Lower leg skin (tissue), 4 donors: ENCODE measurements at regions not wholly inside any gene's neighbourhood (a gene's known extent, or its start where the extent isn't known, plus 50 kb on each side); places are given as distances from the start of the nearest gene placed in this dataset.

ENCODE experiments used
- DNase-seq, 2 donors: peaks; one replicate each; pipeline ENCODE4 v3.0.0-alpha.2; 2019; ENCODE audit warnings: low spot score in 2 of 2
- H3K4me3 ChIP-seq: fragments of 200-600 bp; sonication (generic); 2 replicates; pipeline ENCODE4 v1.5.1; 2017; ENCODE audit warnings: mild to moderate bottlenecking, low read depth; ENCODE audit not compliant: poor library complexity, severe bottlenecking
- POLR2A ChIP-seq, 2 donors: fragments of 450-650 bp; IDR thresholded peaks; one replicate each; pipeline ENCODE4 v1.6.1; 2016 to 2017; ENCODE audit warnings: antibody characterized with exemption in 2 of 2, mild to moderate bottlenecking in 1 of 2, moderate library complexity in 1 of 2
- WGBS, 2 donors: methylation state at CpG; one replicate each; pipeline ENCODE4 v1.1.5; 2018; 5-methylcytosine and 5-hydroxymethylcytosine counted together
- intact Hi-C: fragments of 100-400 bp; cut with DNase I; formaldehyde crosslinking; loops from one replicate; pipeline ENCODE4 v1.15.0; 2023; ENCODE audit warnings: low total_unique reads
- TF ChIP-seq, protein P1 (sequence below), 3 donors: fragments of 450-650 bp; IDR thresholded peaks; one replicate each; pipeline ENCODE4 v1.5.1; 2016; ENCODE audit warnings: antibody characterized with exemption in 3 of 3, mild to moderate bottlenecking in 3 of 3, moderate library complexity in 2 of 3

DNA sequence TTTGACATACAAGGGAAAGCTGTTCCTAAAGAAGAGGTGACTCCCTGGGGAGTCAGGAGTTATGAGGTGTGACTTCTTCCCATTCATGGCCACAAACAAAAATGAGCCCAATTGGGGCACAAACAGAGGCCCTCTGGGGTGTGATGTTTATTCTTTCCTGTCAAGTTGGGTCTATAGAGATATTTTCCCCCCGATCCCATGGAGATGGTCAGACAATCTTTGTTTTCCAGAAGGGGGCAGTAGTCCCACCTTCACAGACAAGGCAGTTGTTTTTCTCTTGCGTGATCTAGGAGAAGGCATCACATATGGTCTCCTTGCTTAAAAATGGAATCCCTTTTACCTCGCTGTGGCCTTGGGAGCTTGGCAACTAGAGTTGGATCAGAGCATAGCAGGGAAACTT is 110.3 kb downstream of the MFSD1 start:
- intact Hi-C loops, result no loop called here
- no peak for DNase-seq
- H3K4me3 ChIP-seq, result no peak overlapping the region
- TF ChIP-seq POLR2A (IDR thresholded peaks at IDR 0.05), result no peak
- TF ChIP-seq, protein P1, sequence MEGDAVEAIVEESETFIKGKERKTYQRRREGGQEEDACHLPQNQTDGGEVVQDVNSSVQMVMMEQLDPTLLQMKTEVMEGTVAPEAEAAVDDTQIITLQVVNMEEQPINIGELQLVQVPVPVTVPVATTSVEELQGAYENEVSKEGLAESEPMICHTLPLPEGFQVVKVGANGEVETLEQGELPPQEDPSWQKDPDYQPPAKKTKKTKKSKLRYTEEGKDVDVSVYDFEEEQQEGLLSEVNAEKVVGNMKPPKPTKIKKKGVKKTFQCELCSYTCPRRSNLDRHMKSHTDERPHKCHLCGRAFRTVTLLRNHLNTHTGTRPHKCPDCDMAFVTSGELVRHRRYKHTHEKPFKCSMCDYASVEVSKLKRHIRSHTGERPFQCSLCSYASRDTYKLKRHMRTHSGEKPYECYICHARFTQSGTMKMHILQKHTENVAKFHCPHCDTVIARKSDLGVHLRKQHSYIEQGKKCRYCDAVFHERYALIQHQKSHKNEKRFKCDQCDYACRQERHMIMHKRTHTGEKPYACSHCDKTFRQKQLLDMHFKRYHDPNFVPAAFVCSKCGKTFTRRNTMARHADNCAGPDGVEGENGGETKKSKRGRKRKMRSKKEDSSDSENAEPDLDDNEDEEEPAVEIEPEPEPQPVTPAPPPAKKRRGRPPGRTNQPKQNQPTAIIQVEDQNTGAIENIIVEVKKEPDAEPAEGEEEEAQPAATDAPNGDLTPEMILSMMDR (IDR thresholded peaks at IDR 0.05), result no peak
- WGBS, 2 donors, result 84 to 88% methylated on average over 3 of the region's 3 CpGs

DNA sequence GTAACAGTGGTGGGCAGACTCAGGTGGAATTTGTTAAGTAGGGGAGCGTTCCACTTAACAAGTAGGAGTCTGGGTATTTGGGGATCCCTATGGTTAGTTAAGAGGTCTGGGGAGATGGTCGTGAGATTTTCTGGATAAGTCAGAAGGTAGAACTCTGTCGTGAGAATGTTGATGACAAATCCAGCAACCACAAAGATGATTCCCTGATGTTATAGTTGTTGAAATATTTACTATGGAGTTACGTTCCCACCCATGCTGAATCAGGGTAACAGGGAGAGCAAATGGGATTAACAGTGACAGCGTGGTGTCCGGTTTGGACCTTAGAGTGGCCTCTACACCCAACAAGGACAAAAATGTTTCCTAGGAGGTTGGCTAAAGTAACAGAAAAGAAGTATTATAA is 110.8 kb downstream of the MFSD1 start:
- WGBS, 2 donors, result 89% methylated on average over 6 of the region's 6 CpGs

DNA sequence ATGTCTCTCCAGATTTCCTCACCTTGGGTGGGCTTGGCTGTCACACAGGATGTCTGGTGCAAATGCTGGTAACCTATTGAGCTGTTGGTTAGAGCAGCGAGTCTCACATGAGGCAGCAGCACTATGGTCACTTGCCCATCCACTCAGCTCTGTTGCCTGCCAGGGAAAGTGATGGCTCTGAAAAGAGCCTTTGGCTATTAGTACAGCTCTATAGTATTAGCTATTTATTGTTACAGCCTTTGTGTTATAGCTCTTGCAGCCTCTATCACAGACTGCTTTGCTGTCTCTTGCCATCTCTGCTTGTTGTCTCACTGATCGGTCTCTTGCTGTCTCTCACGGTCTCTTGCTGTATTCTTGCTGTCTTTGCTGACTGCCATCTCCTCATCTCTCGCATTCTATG is 114.3 kb downstream of the MFSD1 start:
- no peak for DNase-seq
- intact Hi-C loops, result no loop called here
- TF ChIP-seq POLR2A (IDR thresholded peaks at IDR 0.05), result no peak
- TF ChIP-seq, protein P1 (IDR thresholded peaks at IDR 0.05), result no peak
- H3K4me3 ChIP-seq, result no peak overlapping the region
- WGBS, 2 donors, result 97 to 98% methylated on average over 4 of the region's 4 CpGs

More for the DNA sequence above, 110.8 kb downstream of the MFSD1 start:
- no peak for TF ChIP-seq POLR2A (IDR thresholded peaks at IDR 0.05)
- TF ChIP-seq, protein P1 (IDR thresholded peaks at IDR 0.05), result no peak
- no peak for DNase-seq
- intact Hi-C loops, result no loop called here
- H3K4me3 ChIP-seq, result no peak overlapping the region

DNA sequence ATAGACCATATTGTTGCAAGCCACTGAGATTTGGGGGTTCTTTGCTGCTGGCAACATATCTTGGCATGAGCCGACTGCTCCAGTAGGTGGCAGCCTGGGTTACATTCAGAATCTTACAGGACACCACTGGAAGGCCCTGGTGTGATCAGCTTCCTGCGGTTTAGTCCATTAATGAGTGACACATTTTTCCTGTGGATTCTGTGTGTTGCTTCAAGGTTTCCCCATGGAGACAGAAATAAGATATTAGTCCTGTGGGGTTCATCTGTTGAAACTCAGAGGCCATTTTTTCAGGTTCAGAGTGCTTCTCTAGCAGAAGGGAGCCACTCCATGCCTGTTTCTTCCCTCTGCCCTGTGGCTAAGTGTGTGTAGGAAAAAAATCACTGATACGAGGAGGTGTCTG is 116.2 kb downstream of the MFSD1 start:
- no peak for TF ChIP-seq POLR2A (IDR thresholded peaks at IDR 0.05)
- TF ChIP-seq, protein P1 (IDR thresholded peaks at IDR 0.05), result no peak
- DNase-seq, result no peak
- 16 to 29% methylated on average over 3 of the region's 3 CpGs for WGBS, 2 donors
- intact Hi-C loops, result no loop called here
- H3K4me3 ChIP-seq, result no peak overlapping the region

DNA sequence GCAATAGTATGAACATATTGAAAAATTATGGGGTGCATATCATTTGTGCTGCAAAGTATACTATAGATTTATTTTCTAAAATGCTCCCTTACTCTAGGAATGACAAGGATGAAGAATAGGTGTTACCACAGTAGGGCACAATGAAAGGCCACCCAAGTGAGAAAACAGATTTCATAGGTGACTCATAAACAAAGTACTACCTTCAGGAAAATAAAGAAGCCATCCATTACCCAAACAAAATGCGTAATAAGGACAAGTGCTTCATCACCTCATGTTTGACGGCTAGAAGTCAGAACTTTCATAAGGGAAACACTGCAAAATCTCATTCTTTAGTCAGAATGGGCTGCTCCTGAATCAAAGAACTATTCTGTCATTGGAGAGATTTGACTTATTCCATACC is 116.6 kb downstream of the MFSD1 start:
- TF ChIP-seq, protein P1 (IDR thresholded peaks at IDR 0.05), result no peak
- no peak for TF ChIP-seq POLR2A (IDR thresholded peaks at IDR 0.05)
- H3K4me3 ChIP-seq, result no peak overlapping the region
- intact Hi-C loops, result no loop called here
- WGBS, 2 donors, result 94 to 95% methylated on average over 2 of the region's 2 CpGs
- DNase-seq, result no peak

DNA sequence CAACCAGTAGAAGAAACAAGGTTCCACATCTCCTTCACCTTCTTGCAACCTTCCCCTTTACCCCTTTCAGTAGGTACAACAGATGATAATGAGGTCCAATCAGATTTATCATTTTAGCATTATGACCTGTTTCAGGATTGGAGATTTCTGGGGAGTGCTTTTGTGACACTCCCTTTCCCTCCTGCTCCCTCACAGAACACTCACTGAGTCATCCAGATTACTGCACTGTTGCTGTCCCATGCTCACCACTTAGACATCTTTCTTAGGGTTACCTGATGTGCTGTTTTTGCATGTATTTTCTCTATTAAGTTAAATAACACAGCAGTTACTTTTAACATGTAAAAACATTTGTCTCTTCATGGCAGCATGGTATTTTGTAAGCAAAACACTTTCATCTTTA is 118.5 kb downstream of the MFSD1 start:
- intact Hi-C loops, result no loop called here
- TF ChIP-seq, protein P1 (IDR thresholded peaks at IDR 0.05), result no peak
- no peak for DNase-seq
- H3K4me3 ChIP-seq, result no peak overlapping the region
